BLaER1 treated with 17β-estradiol and CSF1 and Interleukin-3, amounts not matched to agents 10 nM and 100 nM (cell line): ENCODE measurements at regions not wholly inside any gene's neighbourhood (a gene's known extent, or its start where the extent isn't known, plus 50 kb on each side); places are given as distances from the start of the nearest gene placed in this dataset.
A peak's percentile ranks its signal among the peaks of the same experiment; 100 is the strongest.

Source experiments
- H3K27ac ChIP-seq, 11 experiments: shearing (Covaris generic); formaldehyde crosslinking; 2 replicates each; pipeline ENCODE4 v1.8.1; 2022
- H3K27me3 ChIP-seq, 11 experiments: shearing (Covaris generic); formaldehyde crosslinking; 2 replicates each; pipeline ENCODE4 v1.8.1; 2022
- H3K36me3 ChIP-seq, 11 experiments: shearing (Covaris generic); formaldehyde crosslinking; 2 replicates each; pipeline ENCODE4 v1.8.1; 2022
- H3K4me1 ChIP-seq, 10 experiments: shearing (Covaris generic); formaldehyde crosslinking; 2 replicates each; pipeline ENCODE4 v1.8.1; 2022
- H3K4me2 ChIP-seq, 11 experiments: shearing (Covaris generic); formaldehyde crosslinking; 2 replicates each; pipeline ENCODE4 v1.8.1; 2022
- H3K4me3 ChIP-seq, 10 experiments: shearing (Covaris generic); formaldehyde crosslinking; 2 replicates each; pipeline ENCODE4 v1.8.1; 2022
- H3K9ac ChIP-seq, 11 experiments: shearing (Covaris generic); formaldehyde crosslinking; 2 replicates each; pipeline ENCODE4 v1.8.1; 2022
- H3K9me3 ChIP-seq, 11 experiments: shearing (Covaris generic); formaldehyde crosslinking; replicated peaks in 1 of 11; 2 replicates each; pipeline ENCODE4 v1.8.1; 2022
- H4K20me1 ChIP-seq, 11 experiments: shearing (Covaris generic); formaldehyde crosslinking; 2 replicates each; pipeline ENCODE4 v1.8.1; 2022
- Cebpa-rat ChIP-seq, 11 experiments: shearing (Covaris generic); IDR thresholded peaks; 2 replicates each; pipeline ENCODE4 v1.8.1; 2022

- H3K36me3 ChIP-seq, result no peaks in the 10 kb centered on the region
- no peak overlapping the region for H3K4me3 ChIP-seq
- H3K9ac ChIP-seq, result no peak overlapping the region
- H3K9me3 ChIP-seq, result no peaks in the 10 kb centered on the region; a peak in 2 of 22 replicates
- H3K4me1 ChIP-seq, result no peaks in the 10 kb centered on the region
- H3K27me3 ChIP-seq, result no peaks in the 10 kb centered on the region
- TF ChIP-seq Cebpa-rat (IDR thresholded peaks at IDR 0.05), result no peak
- no peaks in the 10 kb centered on the region for H4K20me1 ChIP-seq
- H3K27ac ChIP-seq, result no peak overlapping the region
- no peak overlapping the region for H3K4me2 ChIP-seq
Observed at GRCh38 chr13:105996391-105997025, 539.0 kb downstream of the EFNB2 start.

GRCh38 chr13:105994340-105994739, 541.1 kb downstream of the EFNB2 start:
- Histone ChIP-seq H3K4me1 (peaks cover 0 to 16% (median 9%) of the 10 kb centered on the region in 10 experiments; a peak in 11 of 20 replicates), H3K36me3 (no peaks in the 10 kb centered on the region), H4K20me1 (no peaks in the 10 kb centered on the region), H3K27ac (no peak overlapping the region), H3K9me3 (no peaks in the 10 kb centered on the region; a peak in 2 of 22 replicates), H3K9ac (no peak overlapping the region), H3K27me3 (no peaks in the 10 kb centered on the region), H3K4me3 (no peak overlapping the region), H3K4me2 (no peak overlapping the region)
- no peak for TF ChIP-seq Cebpa-rat (IDR thresholded peaks at IDR 0.05)

GRCh38 chr13:105991622-105992277, 543.7 kb downstream of the EFNB2 start:
- Histone ChIP-seq H3K4me1 (peaks cover 0 to 16% (median 9%) of the 10 kb centered on the region in 10 experiments; a peak in 11 of 20 replicates), H3K4me3 (no peak overlapping the region), H4K20me1 (no peaks in the 10 kb centered on the region), H3K27me3 (no peaks in the 10 kb centered on the region), H3K9ac (no peak overlapping the region), H3K36me3 (no peaks in the 10 kb centered on the region), H3K4me2 (no peak overlapping the region), H3K27ac (no peak overlapping the region), H3K9me3 (no peaks in the 10 kb centered on the region; a peak in 1 of 22 replicates)
- TF ChIP-seq Cebpa-rat (IDR thresholded peaks at IDR 0.05), result no peak

- Histone ChIP-seq H3K4me2 (peak overlapping the region in 5 of 11 experiments; percentile 11 to 48 (median 14); a peak in 7 of 22 replicates), H3K27me3 (no peaks in the 10 kb centered on the region)
- TF ChIP-seq Cebpa-rat (IDR thresholded peaks at IDR 0.05), result no peak
Observed at GRCh38 chr13:105991131-105991530, 544.3 kb downstream of the EFNB2 start.

GRCh38 chr13:105990256-105990958, 545.1 kb downstream of the EFNB2 start:
- Histone ChIP-seq H3K9me3 (no peaks in the 10 kb centered on the region), H3K4me2 (peak overlapping the region in 6 of 11 experiments; percentile 11 to 48 (median 20); a peak in 10 of 22 replicates), H3K36me3 (no peaks in the 10 kb centered on the region), H3K27ac (peak overlapping the region in 2 of 11 experiments; percentile 15 to 44; a peak in 2 of 22 replicates), H3K27me3 (no peaks in the 10 kb centered on the region), H3K4me3 (no peak overlapping the region), H3K4me1 (peaks cover 0 to 16% (median 9%) of the 10 kb centered on the region in 10 experiments; a peak in 11 of 20 replicates), H3K9ac (no peak overlapping the region), H4K20me1 (no peaks in the 10 kb centered on the region)
- TF ChIP-seq Cebpa-rat (IDR thresholded peaks at IDR 0.05), result no peak

More at GRCh38 chr13:105991131-105991530, 544.3 kb downstream of the EFNB2 start:
- H3K9me3 ChIP-seq, result no peaks in the 10 kb centered on the region
- peaks cover 0 to 16% (median 9%) of the 10 kb centered on the region in 10 experiments; a peak in 11 of 20 replicates for H3K4me1 ChIP-seq
- H3K4me3 ChIP-seq, result no peak overlapping the region
- peak overlapping the region in 2 of 11 experiments; percentile 15 to 44; a peak in 2 of 22 replicates for H3K27ac ChIP-seq
- H3K36me3 ChIP-seq, result no peaks in the 10 kb centered on the region
- H3K9ac ChIP-seq, result no peak overlapping the region
- H4K20me1 ChIP-seq, result no peaks in the 10 kb centered on the region

- H3K4me2 ChIP-seq, result no peak overlapping the region
- no peaks in the 10 kb centered on the region for H3K9me3 ChIP-seq
- no peaks in the 10 kb centered on the region for H3K4me1 ChIP-seq
- no peak overlapping the region for H3K4me3 ChIP-seq
- H3K27me3 ChIP-seq, result no peaks in the 10 kb centered on the region
- no peak for TF ChIP-seq Cebpa-rat (IDR thresholded peaks at IDR 0.05)
- no peak overlapping the region for H3K27ac ChIP-seq
- no peak overlapping the region for H3K9ac ChIP-seq
- H3K36me3 ChIP-seq, result no peaks in the 10 kb centered on the region
- H4K20me1 ChIP-seq, result no peaks in the 10 kb centered on the region
Observed at GRCh38 chr13:105984646-105985045, 550.8 kb downstream of the EFNB2 start.

GRCh38 chr13:105984236-105984635, 551.2 kb downstream of the EFNB2 start:
- Histone ChIP-seq H3K9ac (no peak overlapping the region), H4K20me1 (no peaks in the 10 kb centered on the region), H3K36me3 (no peaks in the 10 kb centered on the region), H3K4me3 (no peak overlapping the region), H3K4me1 (no peaks in the 10 kb centered on the region), H3K9me3 (no peaks in the 10 kb centered on the region), H3K27me3 (no peaks in the 10 kb centered on the region), H3K4me2 (no peak overlapping the region), H3K27ac (no peak overlapping the region)
- no peak for TF ChIP-seq Cebpa-rat (IDR thresholded peaks at IDR 0.05)

GRCh38 chr13:105982219-105982930, 553.1 kb downstream of the EFNB2 start:
- H3K36me3 ChIP-seq, result no peaks in the 10 kb centered on the region
- H3K27ac ChIP-seq, result no peak overlapping the region
- H3K4me1 ChIP-seq, result no peaks in the 10 kb centered on the region
- H3K4me3 ChIP-seq, result no peak overlapping the region
- H3K9me3 ChIP-seq, result no peaks in the 10 kb centered on the region; a peak in 1 of 22 replicates
- H3K4me2 ChIP-seq, result no peak overlapping the region
- H3K9ac ChIP-seq, result no peak overlapping the region
- H4K20me1 ChIP-seq, result no peaks in the 10 kb centered on the region
- no peaks in the 10 kb centered on the region for H3K27me3 ChIP-seq
- no peak for TF ChIP-seq Cebpa-rat (IDR thresholded peaks at IDR 0.05)
